Body of pancreas (tissue), 4 donors: ENCODE measurements at regions not wholly inside any gene's neighbourhood (a gene's known extent, or its start where the extent isn't known, plus 50 kb on each side); places are given as distances from the start of the nearest gene placed in this dataset.

ENCODE experiments used
- ATAC-seq: fragments of 150-250 bp; one replicate; pipeline ENCODE4 v1.9.1; 2016
- DNase-seq, 4 donors: peaks; one replicate each; pipeline ENCODE4 v3.0.0-alpha.2; 2019
- H3K27ac ChIP-seq, 4 donors: fragments of 200-600 bp; sonication (generic); 1 replicate in 3 of 4; 2 replicates in 1 of 4; pipeline versions ENCODE4 v1.5.1 to v1.6.1; 2016 to 2019; ENCODE audit warnings: mild to moderate bottlenecking in 1 of 4, mixed read lengths in 1 of 4, moderate library complexity in 1 of 4
- H3K27me3 ChIP-seq, 2 donors: fragments of 200-600 bp; sonication (generic); one replicate each; pipeline ENCODE4 v1.6.0; 2016; ENCODE audit warnings: mild to moderate bottlenecking in 1 of 2
- H3K36me3 ChIP-seq, 2 donors: fragments of 200-600 bp; sonication (generic); replicated peaks in 1 of 2; 2 replicates each; pipeline ENCODE4 v1.5.1; 2016; ENCODE audit warnings: low read depth in 2 of 2; ENCODE audit not compliant: insufficient read depth in 1 of 2
- H3K4me1 ChIP-seq: fragments of 200-600 bp; sonication (generic); one replicate; pipeline ENCODE4 v1.6.0; 2016
- H3K4me3 ChIP-seq, 2 donors: fragments of 200-600 bp; sonication (generic); 1 replicate in 1 of 2; 2 replicates in 1 of 2; pipeline ENCODE4 v1.5.1; 2016 to 2019
- H3K9me3 ChIP-seq, 3 donors: fragments of 200-600 bp; sonication (generic); 1 replicate in 2 of 3; 2 replicates in 1 of 3; pipeline ENCODE4 v1.5.1; 2016
- CTCF ChIP-seq, 7 experiments: fragments of 450-650 bp in 4 of 7; fragments of 200-600 bp in 3 of 7; sonication (generic) in 3 of 7; IDR thresholded peaks; one replicate each; pipeline ENCODE4 v1.5.1; 2016 to 2019; ENCODE audit warnings: antibody characterized with exemption in 7 of 7
- POLR2A ChIP-seq, 3 donors: fragments of 450-650 bp; IDR thresholded peaks; one replicate each; pipeline ENCODE4 v1.6.1; 2016; ENCODE audit warnings: antibody characterized with exemption in 3 of 3, mild to moderate bottlenecking in 2 of 3
- WGBS, 2 donors: methylation state at CpG; one replicate each; pipeline ENCODE4 v1.1.5; 2017; 5-methylcytosine and 5-hydroxymethylcytosine counted together
- intact Hi-C: fragments of 100-400 bp; cut with DNase I; formaldehyde crosslinking; loops from one replicate; pipeline ENCODE4 v1.15.1; 2023

GRCh38 chr5:15124871-15125568 is 253.4 kb upstream of the ANKH start:
- H3K9me3 ChIP-seq = no peaks in the 10 kb centered on the region
- intact Hi-C loops = no loop called here
- H3K27me3 ChIP-seq = no peaks in the 10 kb centered on the region
- no peaks in the 10 kb centered on the region for H3K36me3 ChIP-seq
- H3K4me1 ChIP-seq = no peaks in the 10 kb centered on the region
- H3K27ac ChIP-seq = no peak overlapping the region
- ATAC-seq (no peak), DNase-seq (no peak)
- no peak overlapping the region for H3K4me3 ChIP-seq
- TF ChIP-seq POLR2A (IDR thresholded peaks at IDR 0.05) (no peak), CTCF (IDR thresholded peaks at IDR 0.05) (no peak)
- WGBS, 2 donors = 20 to 32% methylated on average over 2 of the region's 2 CpGs

- ATAC-seq = no peak
- Histone ChIP-seq H3K27me3 (no peaks in the 10 kb centered on the region), H3K27ac (no peak overlapping the region), H3K4me1 (no peaks in the 10 kb centered on the region), H3K4me3 (no peak overlapping the region), H3K36me3 (no peaks in the 10 kb centered on the region), H3K9me3 (no peaks in the 10 kb centered on the region)
- 53 to 60% methylated on average over 3 of the region's 3 CpGs for WGBS, 2 donors
- intact Hi-C loops = no loop called here
- TF ChIP-seq CTCF (IDR thresholded peaks at IDR 0.05) (no peak), POLR2A (IDR thresholded peaks at IDR 0.05) (no peak)
- DNase-seq = no peak
Measured at GRCh38 chr5:15124461-15124860, 252.9 kb upstream of the ANKH start.

GRCh38 chr5:15117688-15118087 is 246.1 kb upstream of the ANKH start:
- no peak for ATAC-seq
- Histone ChIP-seq H3K27ac (no peak overlapping the region), H3K27me3 (no peaks in the 10 kb centered on the region), H3K4me3 (no peak overlapping the region), H3K36me3 (no peaks in the 10 kb centered on the region), H3K9me3 (no peaks in the 10 kb centered on the region), H3K4me1 (no peaks in the 10 kb centered on the region)
- intact Hi-C loops = no loop called here
- DNase-seq = no peak
- WGBS, 2 donors = 36 to 43% methylated on average over 5 of the region's 5 CpGs
- TF ChIP-seq CTCF (IDR thresholded peaks at IDR 0.05) (no peak), POLR2A (IDR thresholded peaks at IDR 0.05) (no peak)

DNA sequence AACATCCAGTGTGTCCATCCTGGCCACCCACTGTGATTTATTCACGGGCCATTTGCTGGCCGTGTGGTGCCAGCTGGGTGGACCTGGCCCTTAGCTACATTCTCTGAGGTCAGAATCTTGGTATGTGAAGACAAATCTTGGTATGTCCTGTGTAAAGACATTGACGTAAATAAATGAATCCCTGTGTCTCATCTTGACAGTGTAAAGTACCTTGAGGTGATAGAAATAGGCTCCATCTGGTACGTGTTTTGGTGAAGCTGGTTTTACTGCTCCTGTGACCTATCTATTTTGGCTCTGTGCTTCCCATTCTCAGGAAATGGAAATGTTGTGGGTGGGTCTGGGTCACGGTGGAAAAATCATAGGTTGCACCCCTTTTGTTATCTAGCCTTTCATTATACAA is 245.4 kb upstream of the ANKH start:
- intact Hi-C loops = no loop called here
- H3K27ac ChIP-seq = no peak overlapping the region
- no peaks in the 10 kb centered on the region for H3K9me3 ChIP-seq
- no peaks in the 10 kb centered on the region for H3K4me1 ChIP-seq
- no peak for ATAC-seq
- no peaks in the 10 kb centered on the region for H3K27me3 ChIP-seq
- no peaks in the 10 kb centered on the region for H3K36me3 ChIP-seq
- TF ChIP-seq CTCF (IDR thresholded peaks at IDR 0.05) (no peak), POLR2A (IDR thresholded peaks at IDR 0.05) (no peak)
- 40 to 48% methylated on average over 5 of the region's 5 CpGs for WGBS, 2 donors
- no peak for DNase-seq
- H3K4me3 ChIP-seq = no peak overlapping the region
